ENCODE measurements at regions not wholly inside any gene's neighbourhood (a gene's known extent, or its start where the extent isn't known, plus 50 kb on each side); places are given as distances from the start of the nearest gene placed in this dataset.

GRCh38 chr7:84847790-84848189 is 339.1 kb downstream of the SEMA3D start:
- TF ChIP-seq, protein P1, sequence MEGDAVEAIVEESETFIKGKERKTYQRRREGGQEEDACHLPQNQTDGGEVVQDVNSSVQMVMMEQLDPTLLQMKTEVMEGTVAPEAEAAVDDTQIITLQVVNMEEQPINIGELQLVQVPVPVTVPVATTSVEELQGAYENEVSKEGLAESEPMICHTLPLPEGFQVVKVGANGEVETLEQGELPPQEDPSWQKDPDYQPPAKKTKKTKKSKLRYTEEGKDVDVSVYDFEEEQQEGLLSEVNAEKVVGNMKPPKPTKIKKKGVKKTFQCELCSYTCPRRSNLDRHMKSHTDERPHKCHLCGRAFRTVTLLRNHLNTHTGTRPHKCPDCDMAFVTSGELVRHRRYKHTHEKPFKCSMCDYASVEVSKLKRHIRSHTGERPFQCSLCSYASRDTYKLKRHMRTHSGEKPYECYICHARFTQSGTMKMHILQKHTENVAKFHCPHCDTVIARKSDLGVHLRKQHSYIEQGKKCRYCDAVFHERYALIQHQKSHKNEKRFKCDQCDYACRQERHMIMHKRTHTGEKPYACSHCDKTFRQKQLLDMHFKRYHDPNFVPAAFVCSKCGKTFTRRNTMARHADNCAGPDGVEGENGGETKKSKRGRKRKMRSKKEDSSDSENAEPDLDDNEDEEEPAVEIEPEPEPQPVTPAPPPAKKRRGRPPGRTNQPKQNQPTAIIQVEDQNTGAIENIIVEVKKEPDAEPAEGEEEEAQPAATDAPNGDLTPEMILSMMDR (IDR thresholded peaks at IDR 0.05) = no peak
- TF ChIP-seq EZH2phosphoT487 (IDR thresholded peaks at IDR 0.05) = no peak
- no peak for TF ChIP-seq EZH2 (IDR thresholded peaks at IDR 0.05)

Data from neural progenitor cell (in vitro differentiated cells).